ENCODE measurements at regions not wholly inside any gene's neighbourhood (a gene's known extent, or its start where the extent isn't known, plus 50 kb on each side); places are given as distances from the start of the nearest gene placed in this dataset.

DNA sequence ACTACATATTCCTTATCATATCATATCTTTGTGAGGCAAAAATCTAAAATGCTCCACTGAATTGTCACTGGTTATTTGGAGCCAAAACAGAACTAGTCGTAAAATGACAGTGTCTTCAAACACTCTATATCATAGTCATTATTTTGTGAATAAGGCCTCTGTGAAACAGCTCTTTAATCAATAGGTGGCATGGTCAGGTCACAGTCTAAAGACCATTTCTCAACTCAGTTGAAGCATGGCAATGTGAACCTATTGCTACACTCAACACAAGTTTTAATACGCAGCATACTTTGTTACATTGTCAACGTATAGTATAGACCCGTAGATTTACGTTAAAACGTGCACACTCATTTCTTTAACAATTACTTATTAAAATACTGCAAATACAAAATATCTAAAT, 131.3 kb upstream of the PCDH20 start:
- no peaks in the 10 kb centered on the region for H3K4me1 ChIP-seq (ENCODE audit: control insufficient read depth in 1 of 2, insufficient read depth in 2 of 2, low read length in 2 of 2)
- H3K79me1 ChIP-seq (ENCODE audit: low read length): no peaks in the 10 kb centered on the region
- H3K4me2 ChIP-seq (ENCODE audit: low read length): no peak overlapping the region
- no peaks in the 10 kb centered on the region for H3K79me2 ChIP-seq (ENCODE audit: control insufficient read depth, insufficient read depth, low read length, poor library complexity)
- no CpG with 5 or more reads among the region's 6 CpGs for WGBS (ENCODE audit: extremely low coverage, insufficient coverage, insufficient read length)
- H3K4ac ChIP-seq (ENCODE audit: low read depth, low read length): no peak overlapping the region
- H3K9me3 ChIP-seq (ENCODE audit: insufficient read depth, low read depth, low read length): no peaks in the 10 kb centered on the region
- H2BK5ac ChIP-seq (ENCODE audit: low read depth, low read length, poor library complexity): no peak overlapping the region
- no peak overlapping the region for H2BK120ac ChIP-seq (ENCODE audit: insufficient read depth, low read length, poor library complexity)
- no peak overlapping the region for H3K18ac ChIP-seq (ENCODE audit: low read length)
- H3K36me3 ChIP-seq (ENCODE audit: control insufficient read depth in 1 of 2, insufficient read depth in 2 of 2, low read length in 2 of 2): no peaks in the 10 kb centered on the region
- no peak overlapping the region for H4K12ac ChIP-seq (ENCODE audit: low read depth, low read length)
- no peak overlapping the region for H2AFZ ChIP-seq (ENCODE audit: insufficient read depth, low read length, poor library complexity)
- H3K27ac ChIP-seq (ENCODE audit: low read depth, low read length): no peak overlapping the region
- H3K14ac ChIP-seq (ENCODE audit: low read length): no peak overlapping the region
- no peak overlapping the region for H2AK5ac ChIP-seq (ENCODE audit: low read length)
- H4K8ac ChIP-seq (ENCODE audit: low read depth, low read length): no peak overlapping the region
- H4K91ac ChIP-seq (ENCODE audit: low read depth, low read length): no peak overlapping the region
- DNase-seq: no peak
- no peak overlapping the region for H2BK12ac ChIP-seq (ENCODE audit: low read length)
- no peak overlapping the region for H3K9ac ChIP-seq (ENCODE audit: low read length)
- H3K4me3 ChIP-seq (ENCODE audit: low read depth, low read length): no peak overlapping the region
- no peaks in the 10 kb centered on the region for H3K27me3 ChIP-seq (ENCODE audit: insufficient read depth, low read length)
- H3K23ac ChIP-seq (ENCODE audit: low read length): no peak overlapping the region

DNA sequence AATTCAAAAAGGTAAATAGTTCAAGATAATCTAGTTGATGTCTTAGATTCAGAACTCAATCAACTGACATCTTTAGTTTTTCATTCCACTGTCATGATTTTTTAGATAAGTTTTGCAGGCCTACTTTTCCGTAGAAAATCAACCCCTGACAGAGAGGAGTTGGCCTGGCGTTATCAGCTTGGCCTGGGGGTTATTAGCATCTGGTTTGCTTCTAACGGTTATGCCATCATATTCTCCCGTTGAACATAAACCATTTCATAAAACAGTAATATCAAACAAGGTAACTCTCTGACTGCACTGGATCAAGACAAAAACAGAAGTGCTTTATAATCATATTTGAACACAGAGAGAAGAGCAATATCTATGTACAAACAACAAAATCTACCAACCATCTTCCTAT, 130.8 kb upstream of the PCDH20 start:
- H3K23ac ChIP-seq (ENCODE audit: low read length): no peak overlapping the region
- H2BK120ac ChIP-seq (ENCODE audit: insufficient read depth, low read length, poor library complexity): no peak overlapping the region
- H3K79me1 ChIP-seq (ENCODE audit: low read length): no peaks in the 10 kb centered on the region
- H2AK5ac ChIP-seq (ENCODE audit: low read length): no peak overlapping the region
- H4K91ac ChIP-seq (ENCODE audit: low read depth, low read length): no peak overlapping the region
- H3K27me3 ChIP-seq (ENCODE audit: insufficient read depth, low read length): no peaks in the 10 kb centered on the region
- no peak overlapping the region for H3K4ac ChIP-seq (ENCODE audit: low read depth, low read length)
- H4K8ac ChIP-seq (ENCODE audit: low read depth, low read length): no peak overlapping the region
- H3K18ac ChIP-seq (ENCODE audit: low read length): no peak overlapping the region
- no peak overlapping the region for H2BK12ac ChIP-seq (ENCODE audit: low read length)
- no peak overlapping the region for H3K4me3 ChIP-seq (ENCODE audit: low read depth, low read length)
- DNase-seq: no peak
- H2AFZ ChIP-seq (ENCODE audit: insufficient read depth, low read length, poor library complexity): no peak overlapping the region
- H3K14ac ChIP-seq (ENCODE audit: low read length): no peak overlapping the region
- H3K79me2 ChIP-seq (ENCODE audit: control insufficient read depth, insufficient read depth, low read length, poor library complexity): no peaks in the 10 kb centered on the region
- no peaks in the 10 kb centered on the region for H3K9me3 ChIP-seq (ENCODE audit: insufficient read depth, low read depth, low read length)
- no CpG with 5 or more reads among the region's 4 CpGs for WGBS (ENCODE audit: extremely low coverage, insufficient coverage, insufficient read length)
- H3K36me3 ChIP-seq (ENCODE audit: control insufficient read depth in 1 of 2, insufficient read depth in 2 of 2, low read length in 2 of 2): no peaks in the 10 kb centered on the region
- H3K4me1 ChIP-seq (ENCODE audit: control insufficient read depth in 1 of 2, insufficient read depth in 2 of 2, low read length in 2 of 2): no peaks in the 10 kb centered on the region
- H2BK5ac ChIP-seq (ENCODE audit: low read depth, low read length, poor library complexity): no peak overlapping the region
- H3K9ac ChIP-seq (ENCODE audit: low read length): no peak overlapping the region
- H4K12ac ChIP-seq (ENCODE audit: low read depth, low read length): no peak overlapping the region
- no peak overlapping the region for H3K4me2 ChIP-seq (ENCODE audit: low read length)
- H3K27ac ChIP-seq (ENCODE audit: low read depth, low read length): no peak overlapping the region

DNA sequence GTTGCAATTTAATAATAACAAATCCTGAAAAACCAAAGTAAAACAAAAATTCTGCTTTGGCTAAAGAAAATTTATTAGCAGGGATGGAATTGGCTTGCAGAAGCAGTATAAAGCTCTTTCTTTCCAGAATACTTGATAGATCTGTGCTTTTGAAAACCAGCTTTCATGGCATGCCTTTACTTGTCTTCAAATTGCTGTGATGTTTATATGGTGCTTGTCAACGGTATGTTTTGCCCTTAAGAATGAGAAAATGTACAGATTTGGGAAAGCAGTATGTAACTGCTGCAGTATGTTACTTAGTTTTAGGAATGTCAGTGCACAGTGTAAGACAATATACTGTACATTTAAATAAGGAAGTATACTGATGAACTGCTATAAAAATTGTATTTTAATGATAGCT, 120.8 kb upstream of the PCDH20 start:
- Histone ChIP-seq H3K4me1 (ENCODE audit: control insufficient read depth in 1 of 2, insufficient read depth in 2 of 2, low read length in 2 of 2) (no peaks in the 10 kb centered on the region), H3K4me3 (ENCODE audit: low read depth, low read length) (no peak overlapping the region), H2BK120ac (ENCODE audit: insufficient read depth, low read length, poor library complexity) (no peak overlapping the region), H3K79me1 (ENCODE audit: low read length) (no peaks in the 10 kb centered on the region), H3K27ac (ENCODE audit: low read depth, low read length) (no peak overlapping the region), H4K91ac (ENCODE audit: low read depth, low read length) (no peak overlapping the region), H4K12ac (ENCODE audit: low read depth, low read length) (no peak overlapping the region), H2AFZ (ENCODE audit: insufficient read depth, low read length, poor library complexity) (no peak overlapping the region), H2BK12ac (ENCODE audit: low read length) (no peak overlapping the region), H3K4ac (ENCODE audit: low read depth, low read length) (no peak overlapping the region), H3K27me3 (ENCODE audit: insufficient read depth, low read length) (no peaks in the 10 kb centered on the region), H3K9ac (ENCODE audit: low read length) (no peak overlapping the region), H3K79me2 (ENCODE audit: control insufficient read depth, insufficient read depth, low read length, poor library complexity) (no peaks in the 10 kb centered on the region), H3K36me3 (ENCODE audit: control insufficient read depth in 1 of 2, insufficient read depth in 2 of 2, low read length in 2 of 2) (no peaks in the 10 kb centered on the region), H3K23ac (ENCODE audit: low read length) (no peak overlapping the region), H2BK5ac (ENCODE audit: low read depth, low read length, poor library complexity) (no peak overlapping the region), H3K4me2 (ENCODE audit: low read length) (no peak overlapping the region), H2AK5ac (ENCODE audit: low read length) (no peak overlapping the region), H3K9me3 (ENCODE audit: insufficient read depth, low read depth, low read length) (no peaks in the 10 kb centered on the region), H3K14ac (ENCODE audit: low read length) (no peak overlapping the region), H4K8ac (ENCODE audit: low read depth, low read length) (no peak overlapping the region), H3K18ac (ENCODE audit: low read length) (no peak overlapping the region)
- DNase-seq: no peak
- WGBS (ENCODE audit: extremely low coverage, insufficient coverage, insufficient read length): no CpG with 5 or more reads among the region's 1 CpG

DNA sequence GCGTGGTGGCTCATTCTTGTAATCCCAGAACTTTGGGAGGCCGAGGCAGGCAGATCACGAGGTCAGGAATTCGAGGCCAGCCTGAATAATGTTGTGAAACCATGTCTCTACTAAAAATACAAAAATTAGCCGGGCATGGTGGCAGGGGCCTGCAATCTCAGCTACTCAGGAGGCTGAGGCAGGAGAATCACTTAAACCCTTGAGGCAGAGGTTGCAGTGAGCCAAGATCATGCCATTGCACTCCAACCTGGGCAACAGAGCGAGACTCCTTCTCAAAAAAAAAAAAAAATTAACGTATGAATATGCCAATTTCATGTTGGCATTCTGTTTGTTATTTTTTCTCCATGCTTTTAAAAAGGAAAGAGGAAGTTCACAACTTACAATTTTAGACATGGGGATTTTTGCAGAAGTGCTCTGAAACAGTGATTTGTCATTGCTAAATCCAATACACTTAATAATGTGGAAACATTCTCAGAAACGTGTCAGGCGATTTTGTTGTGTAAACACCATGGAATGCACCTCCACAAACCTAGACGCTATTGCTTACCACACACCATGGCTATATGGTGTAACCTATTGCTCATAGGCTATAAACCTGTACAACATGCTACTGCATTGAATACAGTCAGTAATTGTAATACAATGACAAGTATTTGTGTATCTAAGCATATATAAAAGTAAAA, 115.9 kb upstream of the PCDH20 start:
- Histone ChIP-seq H3K18ac (ENCODE audit: low read length) (no peak overlapping the region), H3K23ac (ENCODE audit: low read length) (no peak overlapping the region)

More for the DNA sequence above, 115.9 kb upstream of the PCDH20 start:
- Histone ChIP-seq H4K8ac (ENCODE audit: low read depth, low read length) (no peak overlapping the region), H3K79me1 (ENCODE audit: low read length) (no peaks in the 10 kb centered on the region), H3K4me3 (ENCODE audit: low read depth, low read length) (no peak overlapping the region), H3K9me3 (ENCODE audit: insufficient read depth, low read depth, low read length) (no peaks in the 10 kb centered on the region), H3K36me3 (ENCODE audit: control insufficient read depth in 1 of 2, insufficient read depth in 2 of 2, low read length in 2 of 2) (no peaks in the 10 kb centered on the region), H3K9ac (ENCODE audit: low read length) (no peak overlapping the region), H3K14ac (ENCODE audit: low read length) (no peak overlapping the region), H2BK12ac (ENCODE audit: low read length) (no peak overlapping the region), H2BK120ac (ENCODE audit: insufficient read depth, low read length, poor library complexity) (no peak overlapping the region), H3K4ac (ENCODE audit: low read depth, low read length) (no peak overlapping the region), H2AFZ (ENCODE audit: insufficient read depth, low read length, poor library complexity) (no peak overlapping the region), H3K27me3 (ENCODE audit: insufficient read depth, low read length) (no peaks in the 10 kb centered on the region), H4K91ac (ENCODE audit: low read depth, low read length) (no peak overlapping the region), H4K12ac (ENCODE audit: low read depth, low read length) (no peak overlapping the region), H3K27ac (ENCODE audit: low read depth, low read length) (no peak overlapping the region), H3K4me1 (ENCODE audit: control insufficient read depth in 1 of 2, insufficient read depth in 2 of 2, low read length in 2 of 2) (no peaks in the 10 kb centered on the region), H3K79me2 (ENCODE audit: control insufficient read depth, insufficient read depth, low read length, poor library complexity) (no peaks in the 10 kb centered on the region), H2BK5ac (ENCODE audit: low read depth, low read length, poor library complexity) (no peak overlapping the region), H3K4me2 (ENCODE audit: low read length) (no peak overlapping the region), H2AK5ac (ENCODE audit: low read length) (no peak overlapping the region)
- DNase-seq: peak; percentile 25 to 72
- no CpG with 5 or more reads among the region's 10 CpGs for WGBS (ENCODE audit: extremely low coverage, insufficient coverage, insufficient read length)
